H9 (cell line): ENCODE measurements at regions not wholly inside any gene's neighbourhood (a gene's known extent, or its start where the extent isn't known, plus 50 kb on each side); places are given as distances from the start of the nearest gene placed in this dataset.

Experiments
- DNase-seq: peaks from one replicate; pipeline ENCODE4 v3.0.0-alpha.2; 2017
- H2AFZ ChIP-seq: one replicate; pipeline ENCODE4 v1.6.1; 2013; ENCODE audit warnings: mild to moderate bottlenecking, low read length, control low read depth, moderate library complexity
- H2AK5ac ChIP-seq: 2 replicates; pipeline ENCODE4 v1.6.1; 2013; ENCODE audit warnings: low read length, control low read depth, mixed read lengths; ENCODE audit not compliant: insufficient read length
- H2BK120ac ChIP-seq: one replicate; pipeline ENCODE4 v1.6.1; 2013; ENCODE audit warnings: low read depth, mild to moderate bottlenecking, low read length, control low read depth, inconsistent platforms; ENCODE audit not compliant: poor library complexity, severe bottlenecking
- H2BK12ac ChIP-seq: 2 replicates; pipeline ENCODE4 v1.6.1; 2013; ENCODE audit warnings: low read length, control low read depth, mixed read lengths, low read depth; ENCODE audit not compliant: insufficient read length
- H2BK15ac ChIP-seq: 2 replicates; pipeline ENCODE4 v1.6.1; 2013; ENCODE audit warnings: low read depth, low read length, control low read depth
- H2BK20ac ChIP-seq: one replicate; pipeline ENCODE4 v1.6.1; 2013; ENCODE audit warnings: low read depth, mild to moderate bottlenecking, low read length, control low read depth, inconsistent platforms; ENCODE audit not compliant: poor library complexity, severe bottlenecking
- H2BK5ac ChIP-seq: 2 replicates; pipeline ENCODE4 v1.6.1; 2013; ENCODE audit warnings: low read length, control low read depth, mixed read lengths; ENCODE audit not compliant: insufficient read length
- H3K14ac ChIP-seq: 2 replicates; pipeline ENCODE4 v1.6.1; 2013; ENCODE audit warnings: low read length, control low read depth; ENCODE audit not compliant: insufficient read depth
- H3K18ac ChIP-seq: 2 replicates; pipeline ENCODE4 v1.6.1; 2013; ENCODE audit warnings: low read depth, mild to moderate bottlenecking, mixed read lengths, low read length, control low read depth; ENCODE audit not compliant: insufficient read length
- H3K23ac ChIP-seq: 2 replicates; pipeline ENCODE4 v1.6.1; 2013; ENCODE audit warnings: low read length, control low read depth, mixed read lengths, low read depth; ENCODE audit not compliant: insufficient read length
- H3K23me2 ChIP-seq: 2 replicates; pipeline ENCODE4 v1.6.1; 2013; ENCODE audit warnings: low read depth, mild to moderate bottlenecking, mixed read lengths, low read length, control low read depth; ENCODE audit not compliant: insufficient read length, poor library complexity, severe bottlenecking
- H3K27ac ChIP-seq: 2 replicates; pipeline ENCODE4 v1.5.1; 2013; ENCODE audit warnings: low read length, control low read depth, mixed read lengths, low read depth; ENCODE audit not compliant: insufficient read length
- H3K27me3 ChIP-seq: 2 replicates; pipeline ENCODE4 v1.6.1; 2013; ENCODE audit warnings: low read length, control low read depth, inconsistent platforms; ENCODE audit not compliant: insufficient read depth
- H3K4ac ChIP-seq: 2 replicates; pipeline ENCODE4 v1.6.1; 2013; ENCODE audit warnings: low read depth, mild to moderate bottlenecking, control low read depth, inconsistent platforms, low read length, moderate library complexity
- H3K4me1 ChIP-seq: 2 replicates; pipeline ENCODE4 v1.6.1; 2013; ENCODE audit warnings: low read length, control low read depth, inconsistent platforms; ENCODE audit not compliant: insufficient read depth
- H3K4me2 ChIP-seq: 2 replicates; pipeline ENCODE4 v1.6.1; 2013; ENCODE audit warnings: low read length, control low read depth, mixed read lengths; ENCODE audit not compliant: insufficient read length, insufficient read depth
- H3K56ac ChIP-seq: 2 replicates; pipeline ENCODE4 v1.6.1; 2013; ENCODE audit warnings: low read depth, mild to moderate bottlenecking, mixed read lengths, low read length, control low read depth; ENCODE audit not compliant: insufficient read length
- H3K79me1 ChIP-seq: 2 replicates; pipeline ENCODE4 v1.6.1; 2013; ENCODE audit warnings: low read depth, mild to moderate bottlenecking, moderate library complexity, low read length, control low read depth, inconsistent platforms; ENCODE audit not compliant: insufficient read depth, poor library complexity, severe bottlenecking
- H3K79me2 ChIP-seq: 2 replicates; pipeline ENCODE4 v1.6.1; 2013; ENCODE audit warnings: low read length, control low read depth, inconsistent platforms; ENCODE audit not compliant: insufficient read depth
- H3K9ac ChIP-seq: 2 replicates; pipeline ENCODE4 v1.6.1; 2013; ENCODE audit warnings: low read length, control low read depth, mixed read lengths; ENCODE audit not compliant: insufficient read length; ENCODE audit errors: extremely low read depth
- H3K9me3 ChIP-seq: one replicate; pipeline ENCODE4 v1.6.1; 2013; ENCODE audit warnings: low read depth, low read length, inconsistent platforms; ENCODE audit not compliant: control insufficient read depth
- H3T11ph ChIP-seq: one replicate; pipeline ENCODE4 v1.6.1; 2013; ENCODE audit warnings: mild to moderate bottlenecking, low read length, control low read depth, inconsistent platforms
- H4K20me1 ChIP-seq: one replicate; pipeline ENCODE4 v1.6.1; 2013; ENCODE audit not compliant: control insufficient read depth, insufficient read length, insufficient read depth
- H4K5ac ChIP-seq: 2 replicates; pipeline ENCODE4 v1.6.1; 2013; ENCODE audit warnings: low read depth, mild to moderate bottlenecking, mixed read lengths, low read length, control low read depth; ENCODE audit not compliant: insufficient read length
- H4K8ac ChIP-seq: replicated peaks from 2 replicates; pipeline ENCODE4 v1.6.1; 2013; ENCODE audit warnings: low read length, control low read depth, mixed read lengths, low read depth; ENCODE audit not compliant: insufficient read length
- H4K91ac ChIP-seq: 2 replicates; pipeline ENCODE4 v1.6.1; 2013; ENCODE audit warnings: low read depth, mild to moderate bottlenecking, moderate library complexity, mixed read lengths, low read length, control low read depth; ENCODE audit not compliant: insufficient read length
- H3K27ac Mint-ChIP-seq, 3 experiments: 2 replicates in 2 of 3; 3 replicates in 1 of 3; pipeline ENCODE4 v1.8.0; 2020 to 2021; ENCODE audit warnings: mixed read lengths in 3 of 3, mild to moderate bottlenecking in 1 of 3, moderate library complexity in 1 of 3
- H3K27me3 Mint-ChIP-seq: 2 replicates; pipeline ENCODE4 v1.8.0; 2021; ENCODE audit warnings: low read depth, mild to moderate bottlenecking, moderate library complexity, mixed read lengths
- H3K36me3 Mint-ChIP-seq, 3 experiments: 2 replicates in 2 of 3; 3 replicates in 1 of 3; pipeline ENCODE4 v1.8.0; 2020 to 2021; ENCODE audit warnings: low read depth in 3 of 3, mixed read lengths in 3 of 3; ENCODE audit not compliant: insufficient read depth in 1 of 3
- H3K4me1 Mint-ChIP-seq, 2 experiments: 2 replicates each; pipeline ENCODE4 v1.8.0; 2020; ENCODE audit warnings: mixed read lengths in 2 of 2
- H3K4me3 Mint-ChIP-seq, 2 experiments: 2 replicates in 1 of 2; 3 replicates in 1 of 2; pipeline ENCODE4 v1.8.0; 2020 to 2021; ENCODE audit warnings: mild to moderate bottlenecking in 2 of 2, mixed read lengths in 2 of 2, moderate library complexity in 1 of 2
- H3K9me3 Mint-ChIP-seq, 2 experiments: 2 replicates in 1 of 2; 3 replicates in 1 of 2; pipeline ENCODE4 v1.8.0; 2020; ENCODE audit warnings: mild to moderate bottlenecking in 2 of 2, mixed read lengths in 2 of 2, moderate library complexity in 1 of 2
- CTCF ChIP-seq: fragments of 200-600 bp; sonication (generic); conservative IDR thresholded peaks from 3 replicates; pipeline ENCODE4 v1.8.0; 2021; ENCODE audit warnings: antibody characterized with exemption, mild to moderate bottlenecking

- no peaks in the 10 kb centered on the region for H3K36me3 Mint-ChIP-seq
- TF ChIP-seq CTCF = no peak
- no peak overlapping the region for H2BK5ac ChIP-seq
Observed at GRCh38 chr4:114237997-114238396, 258.6 kb upstream of the ARSJ start.

More at GRCh38 chr4:114237997-114238396, 258.6 kb upstream of the ARSJ start:
- Histone ChIP-seq H4K91ac (no peak overlapping the region), H3K4ac (no peak overlapping the region), H3K9ac (no peak overlapping the region), H3K23me2 (no peaks in the 10 kb centered on the region), H2BK120ac (no peak overlapping the region), H3K27me3 (no peaks in the 10 kb centered on the region), H2BK15ac (no peak overlapping the region), H4K20me1 (no peaks in the 10 kb centered on the region), H2AFZ (no peak overlapping the region), H3K56ac (no peak overlapping the region), H3K27ac (no peak overlapping the region), H3K9me3 (no peaks in the 10 kb centered on the region), H3K4me2 (no peak overlapping the region), H4K8ac (no peak overlapping the region), H3K14ac (no peak overlapping the region), H3K4me1 (no peaks in the 10 kb centered on the region), H2BK20ac (no peak overlapping the region), H3T11ph (no peak overlapping the region), H3K18ac (no peak overlapping the region), H2AK5ac (no peak overlapping the region), H3K79me2 (no peaks in the 10 kb centered on the region), H2BK12ac (no peak overlapping the region), H3K23ac (no peak overlapping the region), H4K5ac (no peak overlapping the region), H3K79me1 (no peaks in the 10 kb centered on the region)
- Mint-ChIP-seq H3K4me1 (no peaks in the 10 kb centered on the region), H3K27me3 (no peaks in the 10 kb centered on the region), H3K4me3 (no peak overlapping the region), H3K27ac (no peak overlapping the region), H3K9me3 (no peaks in the 10 kb centered on the region)
- DNase-seq = no peak
